ENCODE measurements at regions not wholly inside any gene's neighbourhood (a gene's known extent, or its start where the extent isn't known, plus 50 kb on each side); places are given as distances from the start of the nearest gene placed in this dataset.

DNA sequence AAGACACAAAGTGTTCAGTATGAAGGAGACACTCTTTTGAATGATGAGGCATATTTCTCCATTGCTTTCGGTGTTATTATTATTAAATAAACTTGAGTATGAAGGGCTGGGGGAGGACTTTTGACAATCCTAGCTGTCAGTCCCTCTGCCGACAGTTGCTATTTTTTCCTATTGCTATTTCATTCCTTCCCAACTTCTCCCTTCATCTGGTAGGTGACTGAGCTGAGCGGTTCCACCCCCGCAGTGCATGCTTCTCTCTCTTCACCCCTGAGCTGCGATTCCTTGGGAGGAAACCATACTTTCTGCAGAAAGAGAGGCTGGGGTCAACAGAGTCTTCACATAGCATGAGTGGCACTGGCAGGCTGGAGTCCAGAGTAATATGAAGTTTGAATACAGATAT, 261.2 kb upstream of the TAC1 start:
- no peak for DNase-seq

DNA sequence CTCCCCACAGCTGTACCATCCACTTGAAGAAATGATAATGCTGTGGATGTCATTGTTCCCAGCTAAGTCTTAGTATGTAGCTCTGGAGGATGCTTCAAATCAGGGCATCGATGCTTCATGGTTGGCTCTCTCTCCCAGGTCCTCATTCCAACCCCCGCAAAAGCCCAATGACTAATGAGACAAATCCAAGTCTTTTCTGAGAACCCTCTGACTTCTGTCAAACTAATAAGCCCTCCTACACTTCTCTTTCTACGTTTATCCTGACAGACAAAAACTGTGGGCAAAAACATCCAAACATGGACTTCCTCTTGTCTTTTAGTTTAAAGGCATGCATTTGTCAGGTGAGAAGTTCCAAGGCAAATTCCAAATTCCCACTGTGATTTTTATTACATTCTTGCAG, 260.4 kb upstream of the TAC1 start:
- DNase-seq, result no peak

DNA sequence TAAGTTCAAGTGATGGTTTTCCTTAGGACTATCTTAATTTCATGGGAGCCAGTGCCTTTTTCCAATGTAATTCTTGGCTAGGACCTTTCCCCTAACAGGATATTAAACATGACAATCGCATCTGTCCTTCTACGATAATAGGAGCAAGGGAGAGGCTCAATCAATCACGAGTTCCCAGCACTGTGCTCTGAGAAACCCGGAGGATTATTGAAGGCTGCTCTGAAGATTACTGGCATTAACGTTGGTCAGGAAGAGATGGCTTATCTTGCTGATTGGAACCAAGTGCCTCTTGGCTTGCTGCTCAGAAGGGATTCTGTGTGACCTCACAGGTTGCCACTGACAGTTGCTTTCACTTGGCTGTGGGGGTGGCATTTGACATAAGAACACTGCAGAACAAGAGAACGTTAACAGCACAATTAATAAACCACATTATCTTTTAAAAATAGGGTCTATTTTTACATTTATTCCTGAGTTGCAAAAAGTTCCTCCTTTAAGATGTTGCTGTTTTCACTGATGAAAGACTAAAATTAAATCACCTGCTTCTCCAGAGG, 252.1 kb upstream of the TAC1 start:
- no peak for DNase-seq

DNA sequence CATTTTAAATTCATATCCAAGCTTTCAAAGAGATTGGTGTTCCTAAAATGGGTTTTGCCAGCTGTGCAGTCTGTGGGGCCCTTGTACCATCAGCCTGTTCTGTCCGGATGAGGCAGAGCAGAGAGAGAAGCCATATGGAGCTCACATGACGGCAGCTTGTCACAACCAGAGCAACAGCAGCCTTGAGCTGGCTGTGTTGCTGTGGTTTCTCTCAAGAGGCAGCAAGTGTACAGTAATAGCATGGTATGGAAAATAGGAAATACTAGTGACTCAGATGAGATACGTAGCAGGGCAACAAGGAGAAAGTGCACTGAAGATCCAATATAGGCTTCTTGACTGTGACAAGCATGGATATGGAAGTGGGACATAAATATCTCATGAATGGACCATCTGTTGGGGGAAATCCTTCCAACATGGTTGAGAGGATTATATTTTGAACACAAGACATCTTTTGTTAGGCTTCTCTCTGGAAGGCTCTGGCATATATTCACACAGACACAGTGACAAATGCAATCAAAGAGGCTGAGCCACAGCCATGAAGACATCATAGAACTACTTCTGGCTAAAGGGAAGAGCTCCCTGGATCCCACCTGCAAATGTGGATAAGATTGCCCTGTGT, 251.0 kb upstream of the TAC1 start:
- no peak for DNase-seq

DNA sequence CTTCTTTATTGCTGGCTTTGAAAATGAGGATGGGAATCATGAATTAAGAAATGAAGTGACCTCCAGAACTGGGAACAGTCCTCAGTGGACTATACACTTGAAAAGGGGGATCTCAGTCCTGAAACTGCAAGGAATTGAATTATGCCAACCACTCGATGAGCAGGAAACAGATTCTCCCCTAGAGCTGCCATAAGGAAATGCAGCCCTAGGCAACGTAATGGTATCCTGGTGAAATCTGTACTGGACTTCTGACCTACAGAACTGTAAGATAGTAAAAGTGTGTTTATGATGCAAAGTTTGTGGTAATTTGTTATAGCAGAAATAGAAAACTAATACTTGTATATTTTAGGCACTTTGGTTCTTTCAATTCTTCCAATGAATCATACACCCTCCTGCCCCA, 236.4 kb upstream of the TAC1 start:
- DNase-seq, result no peak

DNA sequence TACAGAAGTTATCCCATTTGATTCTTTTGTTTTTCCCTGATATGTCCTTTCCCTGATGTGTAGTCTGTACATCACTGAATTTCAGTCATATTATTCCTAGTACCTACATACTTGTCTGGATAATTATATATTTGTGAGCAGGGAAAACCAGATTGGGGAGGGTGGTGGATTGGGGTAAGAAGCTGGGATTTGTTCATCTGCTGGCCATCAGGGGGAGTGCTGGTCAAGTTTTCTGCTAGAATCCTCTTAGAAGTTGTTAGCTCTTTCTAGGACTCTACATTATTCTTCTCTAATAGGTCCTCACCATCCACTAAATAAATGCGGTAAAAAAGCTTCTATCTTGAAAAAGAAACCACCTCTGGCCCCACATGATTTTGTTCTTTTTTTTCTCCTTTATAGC, 232.7 kb upstream of the TAC1 start:
- no peak for DNase-seq

DNA sequence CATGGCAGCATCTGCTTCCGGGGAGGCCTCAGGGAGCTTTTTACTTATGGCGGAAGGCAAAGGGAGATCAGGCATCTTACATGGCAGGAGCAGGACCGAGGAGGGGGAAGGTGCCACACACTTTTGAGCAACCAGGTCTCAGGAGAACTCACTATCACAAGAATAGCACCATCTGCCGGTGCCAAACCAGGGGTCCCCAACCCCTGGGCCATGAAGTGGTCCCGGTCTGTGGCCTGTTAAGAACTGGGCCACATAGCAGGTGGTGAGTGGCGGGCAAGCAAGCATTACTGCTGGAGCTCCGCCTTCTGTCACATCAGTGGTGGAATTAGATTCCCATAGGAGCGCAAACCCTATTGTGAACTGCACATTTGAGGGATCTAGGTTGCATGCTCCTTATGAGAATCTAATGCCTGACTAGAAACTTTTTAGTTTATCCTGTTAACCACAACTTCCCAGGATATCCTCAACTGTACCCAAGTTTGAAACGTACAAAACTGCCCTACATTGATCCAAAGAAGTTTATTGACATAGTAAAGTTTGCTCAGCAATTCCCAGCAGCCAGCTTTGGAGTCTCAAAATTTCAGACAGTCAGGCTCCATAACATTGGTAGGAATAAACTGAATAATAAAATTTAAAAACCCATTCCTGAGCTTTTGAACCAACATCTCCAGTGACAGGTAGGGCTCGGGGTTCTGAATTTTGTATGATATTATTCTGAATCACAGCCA, 228.4 kb upstream of the TAC1 start:
- DNase-seq, result no peak

DNA sequence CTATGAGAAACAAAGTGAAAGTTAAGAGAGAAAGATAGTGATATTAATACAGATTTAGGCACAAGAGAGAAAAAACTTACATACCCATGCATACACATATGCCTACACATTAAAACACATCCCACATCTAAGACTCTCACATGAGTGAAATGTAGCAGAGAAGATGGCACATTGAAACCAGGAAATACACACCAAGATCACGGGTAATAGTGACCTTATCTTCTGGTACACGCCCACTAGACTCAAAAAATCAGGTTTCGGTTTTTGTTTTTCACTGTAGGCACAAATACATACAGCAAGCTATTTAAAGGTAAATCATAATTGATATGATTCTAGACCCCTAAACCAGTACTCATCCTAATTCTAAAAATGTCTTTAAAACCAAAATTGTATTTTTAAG, 225.2 kb upstream of the TAC1 start:
- no peak for DNase-seq

DNA sequence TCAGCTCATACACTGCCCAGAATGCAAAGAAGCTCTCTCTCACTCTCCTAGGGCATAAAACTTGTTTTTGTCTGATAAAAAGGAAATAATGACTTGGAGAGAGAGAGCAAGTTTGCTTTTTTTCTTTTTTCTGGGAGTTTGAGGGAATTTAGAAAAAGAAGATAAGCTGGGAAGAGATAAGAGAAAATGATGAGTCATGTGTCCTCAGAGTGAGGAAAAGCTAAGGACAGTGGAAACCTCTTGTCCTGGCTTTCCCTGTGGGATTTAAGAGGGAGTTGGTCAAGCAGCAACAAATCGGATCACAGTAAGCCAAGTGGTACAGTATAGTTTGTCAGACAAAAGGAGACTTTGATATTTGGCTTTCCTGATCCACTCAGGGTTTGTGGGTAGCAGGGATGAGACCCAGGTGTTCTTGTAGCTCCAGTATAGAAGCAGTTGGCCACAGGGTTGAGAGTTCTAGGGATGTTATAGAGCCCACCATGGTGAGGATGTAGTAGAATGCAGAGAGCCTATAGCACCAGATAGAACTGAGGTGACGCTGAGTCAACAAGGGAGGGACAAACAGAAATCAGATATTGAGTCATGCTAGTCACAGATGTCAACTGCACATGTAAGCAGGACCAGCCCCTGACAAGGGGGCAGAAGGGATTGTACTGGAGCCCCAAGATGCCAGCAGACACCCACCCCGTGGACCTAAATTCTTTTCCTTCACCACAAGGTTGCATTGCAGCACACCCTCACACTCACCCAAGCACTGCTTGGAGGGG, 219.3 kb upstream of the TAC1 start:
- no peak for DNase-seq

DNA sequence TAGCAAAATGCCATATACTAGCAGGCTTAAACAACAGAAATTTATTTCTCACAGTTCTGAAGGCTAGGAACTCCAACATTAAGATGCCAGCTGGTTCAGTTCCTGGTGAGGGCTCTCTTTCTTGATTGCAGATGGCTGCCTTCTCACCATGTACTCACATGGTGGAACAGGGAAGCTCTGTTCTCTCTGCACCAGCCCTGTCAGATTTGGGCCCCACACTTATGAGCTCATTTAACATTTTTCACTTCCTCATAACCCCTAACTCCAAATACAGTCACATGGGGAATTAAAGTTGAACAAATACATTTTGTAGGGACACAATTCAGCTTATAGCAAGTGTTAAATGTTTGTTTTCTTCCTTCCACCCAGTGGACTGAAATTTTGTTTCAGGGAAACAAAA, 218.6 kb upstream of the TAC1 start:
- DNase-seq, result no peak

DNA sequence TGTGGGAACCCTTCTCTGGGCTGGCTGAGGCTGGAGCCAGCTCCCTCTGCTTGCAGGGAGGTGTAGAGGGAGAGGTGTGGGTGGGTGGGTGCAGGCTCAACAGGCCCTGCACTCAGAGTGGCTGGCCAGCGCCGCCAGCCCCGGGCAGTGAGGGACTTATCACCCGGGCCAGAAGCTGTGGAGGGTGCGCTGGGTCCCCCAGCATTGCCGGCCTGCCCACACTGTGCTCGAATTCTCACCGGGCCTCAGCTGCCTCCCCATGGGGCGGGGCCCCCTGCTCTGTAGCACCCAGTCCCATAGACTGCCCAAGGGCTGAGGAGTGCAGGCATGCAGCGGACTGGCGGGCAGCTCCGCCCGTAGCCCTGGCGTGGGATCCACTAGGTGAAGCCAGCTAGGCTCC, 190.7 kb upstream of the TAC1 start:
- DNase-seq, result no peak

DNA sequence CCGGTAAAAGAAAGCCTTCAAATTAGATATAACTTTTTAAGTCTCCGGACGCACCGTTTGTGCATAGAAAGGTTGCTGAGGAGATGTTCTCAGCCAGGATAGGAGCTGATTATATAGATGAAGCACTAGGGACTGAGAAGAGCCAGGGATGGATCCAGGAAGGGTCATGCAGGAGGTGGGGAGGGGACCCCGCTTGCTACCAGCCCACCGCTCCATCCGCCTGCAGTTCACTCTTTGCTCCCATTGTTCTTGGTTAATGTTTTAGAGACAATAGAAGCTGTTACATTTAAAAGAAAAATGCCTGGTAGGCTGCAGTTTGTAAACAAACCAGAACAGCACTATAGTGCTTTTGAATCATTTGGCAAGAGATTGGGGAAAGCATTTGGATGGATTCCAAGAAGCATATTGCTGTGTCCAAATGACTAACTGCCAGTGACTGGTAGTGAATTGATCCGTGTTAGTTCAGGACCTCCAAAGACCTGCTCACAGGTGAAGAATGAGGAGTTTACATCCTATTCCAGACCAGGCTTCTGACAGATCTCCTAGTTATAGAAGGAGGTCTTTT, 175.9 kb upstream of the TAC1 start:
- no peak for DNase-seq

DNA sequence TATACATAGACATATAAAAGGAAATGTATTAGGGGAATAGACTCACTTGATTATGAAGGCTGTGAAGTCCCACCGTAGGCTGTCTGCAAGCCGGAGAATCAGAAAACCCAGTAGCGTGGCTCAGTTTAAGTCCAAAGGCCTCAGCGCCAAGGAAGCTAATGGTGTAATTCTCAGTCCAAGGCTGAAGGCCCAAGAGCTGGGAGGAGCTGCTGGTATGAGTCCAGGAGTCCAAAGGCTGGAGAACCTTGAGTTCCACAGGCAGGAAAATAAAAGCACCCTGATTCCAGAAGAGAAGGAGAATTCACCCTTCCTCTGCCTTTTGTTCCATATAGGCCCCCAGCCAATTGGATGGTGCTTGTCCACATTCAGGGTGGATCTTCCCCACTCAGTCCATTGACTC, 166.2 kb upstream of the TAC1 start:
- DNase-seq, result no peak

DNA sequence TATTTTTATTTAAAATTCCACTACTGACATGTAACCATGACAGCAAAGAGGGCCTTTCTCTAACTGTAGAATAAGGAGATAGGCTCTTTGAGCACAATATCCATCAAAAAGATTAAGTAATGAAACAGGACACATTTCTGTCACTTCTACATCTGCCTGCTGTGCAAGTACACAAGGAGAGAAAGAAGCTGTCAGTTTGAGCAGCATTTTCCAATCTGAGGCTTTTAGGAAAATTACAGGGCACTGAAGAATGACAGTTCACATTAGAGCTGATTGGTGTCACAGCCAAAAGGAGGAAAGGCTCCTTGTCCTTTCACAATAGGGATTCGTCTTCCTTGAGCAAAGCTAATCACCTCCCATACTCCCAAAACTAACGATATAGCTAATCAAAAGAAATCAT, 158.8 kb upstream of the TAC1 start:
- DNase-seq, result no peak

DNA sequence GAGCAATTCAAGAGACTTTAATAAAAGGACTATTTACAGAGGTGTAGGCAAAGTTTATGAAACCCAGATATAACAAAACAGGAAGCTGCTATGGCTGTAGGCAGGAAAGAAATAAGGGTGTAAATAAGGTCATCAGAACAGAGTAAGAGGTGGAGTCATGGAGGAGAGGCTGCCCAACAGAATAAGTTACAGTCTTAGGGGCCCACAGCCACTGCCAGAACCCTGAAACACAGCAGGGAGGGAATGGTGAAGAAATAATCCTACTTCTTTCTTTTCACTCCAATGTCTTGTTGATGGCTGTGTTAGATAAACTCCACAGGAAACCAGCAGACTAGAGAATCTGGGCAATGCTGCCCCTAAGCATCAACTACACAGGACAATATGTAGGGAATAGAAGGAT, 155.8 kb upstream of the TAC1 start:
- DNase-seq, result no peak

DNA sequence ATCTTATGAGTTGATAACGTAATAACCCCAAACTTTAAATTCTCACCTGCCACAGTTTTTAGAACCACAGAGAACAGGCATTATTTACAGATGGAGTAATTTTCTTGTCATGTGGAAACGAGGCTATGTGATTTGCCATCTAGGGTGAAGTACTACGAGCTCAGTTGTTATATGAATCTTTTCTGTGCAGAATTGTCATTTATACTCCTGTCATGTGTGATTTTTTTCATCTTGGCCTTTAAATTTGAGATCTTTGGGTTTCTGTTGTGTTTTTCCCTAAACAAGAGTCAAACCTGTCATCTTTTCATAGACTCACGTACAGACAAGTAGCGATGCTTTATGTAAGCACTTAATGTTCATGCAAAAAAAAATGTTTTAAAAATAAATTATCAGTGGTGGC, 153.7 kb upstream of the TAC1 start:
- DNase-seq, result no peak

DNA sequence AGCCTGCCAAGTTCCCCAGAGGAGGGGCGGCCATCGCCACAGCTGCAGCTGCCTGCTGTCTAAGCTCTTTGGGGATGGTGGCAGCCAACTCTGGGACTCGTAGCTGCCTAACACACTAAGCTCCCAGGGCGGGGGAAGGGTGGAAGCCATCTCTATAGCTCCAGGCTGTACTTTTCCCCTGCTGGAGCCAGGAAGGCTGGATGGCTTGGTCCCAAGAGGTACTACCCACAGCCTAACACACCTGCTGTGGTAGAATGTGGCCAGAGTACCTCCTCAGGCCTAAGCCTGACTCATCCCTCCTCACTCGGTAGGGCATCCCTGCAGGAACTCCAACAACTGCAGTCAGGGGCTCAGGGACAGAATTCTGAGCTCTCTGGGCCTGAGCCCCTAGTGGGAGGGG, 151.7 kb upstream of the TAC1 start:
- DNase-seq, result no peak

DNA sequence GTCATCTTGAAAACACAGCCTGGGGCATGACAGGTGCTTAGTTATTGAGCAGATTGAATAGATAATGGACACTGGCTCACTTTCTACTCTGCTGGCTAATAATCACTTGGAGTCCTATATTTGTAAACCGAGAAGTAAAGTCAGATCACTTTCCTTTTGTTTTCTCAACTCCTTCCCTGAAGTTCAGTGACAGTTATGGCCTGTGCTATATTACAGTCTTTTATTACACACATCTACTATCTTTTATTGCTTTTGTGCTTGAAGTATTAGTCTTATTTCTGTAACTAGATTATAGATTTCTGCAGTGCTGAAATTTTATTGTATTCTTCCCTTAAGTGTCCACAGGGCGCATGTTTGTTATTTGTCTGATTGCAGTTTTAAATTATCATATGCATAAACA, 136.4 kb upstream of the TAC1 start:
- no peak for DNase-seq

DNA sequence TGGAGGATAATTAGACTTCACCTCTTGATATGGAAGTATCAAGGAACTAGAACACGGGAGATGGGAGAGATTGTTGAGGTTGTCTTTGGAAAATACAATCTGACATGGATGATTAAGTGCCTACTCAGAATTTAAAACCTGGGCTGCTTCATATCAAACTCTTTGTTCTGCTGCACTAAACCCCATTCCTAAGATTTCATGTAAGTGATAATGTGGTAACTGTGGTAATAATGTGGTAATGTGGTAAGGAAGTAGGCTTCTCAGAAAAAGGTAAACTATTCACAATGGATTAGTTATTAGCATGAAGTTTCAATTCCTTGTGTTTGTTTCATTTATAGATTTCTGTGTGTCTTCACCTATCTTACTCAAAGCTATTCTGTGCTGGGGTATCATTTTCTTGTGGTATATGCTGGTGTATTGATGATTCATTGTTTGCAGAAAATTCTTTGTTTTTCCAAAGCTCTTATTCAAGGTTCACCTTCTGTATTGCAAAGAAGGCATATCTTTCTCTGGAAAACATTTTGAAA, 129.9 kb upstream of the TAC1 start:
- no peak for DNase-seq

DNA sequence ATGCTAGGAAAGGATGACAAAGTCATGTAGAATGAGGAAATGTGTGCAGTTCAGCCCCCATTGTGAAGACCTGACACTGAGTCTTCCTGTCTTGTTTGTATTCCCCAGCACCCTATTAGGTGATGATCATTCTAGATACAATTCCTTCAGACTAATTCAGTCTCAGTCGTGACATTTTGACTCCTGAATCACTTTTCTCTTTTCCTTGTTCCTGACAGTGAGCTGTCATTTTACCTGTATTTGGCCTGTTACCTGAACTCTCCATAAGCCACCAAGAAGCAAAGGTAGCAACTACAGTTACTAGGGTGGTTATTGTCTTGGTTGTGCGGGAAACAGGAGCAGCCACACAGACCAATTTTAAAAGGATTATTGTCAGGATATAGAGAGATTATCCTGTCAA, 111.4 kb upstream of the TAC1 start:
- no peak for DNase-seq

DNA sequence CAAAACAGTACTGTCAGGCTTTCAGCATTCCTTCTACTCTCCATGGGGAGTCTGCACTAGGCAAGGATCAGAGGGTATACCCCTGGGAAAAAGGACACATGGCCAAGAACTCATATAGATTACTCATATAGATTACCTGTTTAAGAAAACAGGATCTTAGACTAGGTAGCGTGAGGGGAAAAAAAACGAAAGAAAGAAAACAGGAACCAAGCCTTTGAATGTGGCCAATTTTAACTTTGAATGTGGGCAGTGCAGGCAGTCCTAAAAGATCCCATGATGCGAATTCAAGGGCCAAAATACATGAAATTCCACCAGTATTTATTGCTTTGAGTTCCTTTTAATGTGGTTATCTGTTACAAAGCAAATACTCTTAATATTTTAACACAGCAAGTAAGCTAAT, 108.6 kb upstream of the TAC1 start:
- DNase-seq, result no peak

DNA sequence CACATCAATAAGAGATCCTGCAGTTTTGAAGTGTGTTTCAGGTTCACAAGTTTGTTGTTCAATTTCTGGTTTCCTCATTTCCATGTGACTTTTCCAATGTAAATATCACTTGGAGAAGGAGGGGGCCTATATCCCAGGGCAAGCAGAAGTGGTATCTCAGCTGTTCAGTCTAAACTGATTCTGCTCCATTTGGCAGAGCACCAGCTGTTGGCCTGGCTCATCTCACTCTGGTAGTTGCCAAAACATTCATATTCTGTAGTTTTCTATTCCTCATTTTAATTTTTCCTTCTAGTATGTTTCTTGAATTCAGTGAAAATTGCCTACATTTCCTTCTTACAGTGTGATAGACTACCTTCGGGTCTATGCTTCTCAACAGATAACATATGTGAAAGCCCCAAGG, 101.8 kb upstream of the TAC1 start:
- DNase-seq, result no peak

DNA sequence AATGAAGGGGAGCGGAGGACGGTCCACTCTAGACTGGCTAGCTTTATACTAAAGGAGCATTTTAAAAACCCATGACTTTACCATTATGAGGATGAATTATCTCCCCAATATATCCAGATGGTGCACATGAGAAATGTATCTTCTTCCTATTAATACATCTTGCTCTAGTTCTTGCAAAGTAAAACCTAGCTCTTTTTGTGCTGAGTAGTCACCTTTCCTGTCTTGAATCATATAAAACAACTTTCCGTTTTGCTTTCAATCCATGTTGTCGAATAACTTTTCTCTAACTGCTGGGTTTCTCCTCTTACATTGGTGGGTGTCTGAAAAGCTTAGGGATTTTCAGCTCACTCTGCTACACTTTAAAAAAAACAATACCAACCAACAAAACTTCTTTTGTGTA, 96.3 kb upstream of the TAC1 start:
- DNase-seq, result no peak

DNA sequence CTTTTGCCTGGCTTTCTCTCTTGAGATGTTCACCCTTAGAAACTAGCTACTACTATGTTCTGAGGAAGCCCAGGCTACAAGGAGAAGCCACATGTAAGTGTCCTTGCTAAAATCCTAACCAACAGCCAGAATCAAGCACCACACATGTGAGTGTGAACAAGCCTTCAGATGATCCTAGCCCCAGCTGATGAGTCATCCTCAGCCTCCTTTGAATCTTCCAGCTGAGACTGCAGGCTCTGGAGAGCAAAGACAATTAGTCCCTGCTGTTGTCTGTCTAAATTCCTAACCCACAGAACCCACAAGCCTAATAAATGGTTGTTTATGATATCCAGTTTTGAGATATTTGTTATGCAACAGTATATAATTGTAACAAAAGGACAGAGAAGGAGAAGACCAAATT, 92.8 kb upstream of the TAC1 start:
- no peak for DNase-seq
